Breast epithelium (tissue), 3 donors: ENCODE measurements at regions not wholly inside any gene's neighbourhood (a gene's known extent, or its start where the extent isn't known, plus 50 kb on each side); places are given as distances from the start of the nearest gene placed in this dataset.

Experiments
- POLR2A ChIP-seq: fragments of 450-650 bp; IDR thresholded peaks from one replicate; pipeline ENCODE4 v1.6.1; 2016; ENCODE audit warnings: antibody characterized with exemption, mild to moderate bottlenecking, moderate library complexity
- POLR2AphosphoS5 ChIP-seq, 3 donors: sonication (generic); formaldehyde crosslinking; IDR thresholded peaks; one replicate each; pipeline ENCODE4 v1.6.1; 2017; ENCODE audit warnings: antibody characterized with exemption in 3 of 3
- TF ChIP-seq, protein P1 (sequence below), 3 donors: fragments of 450-650 bp; IDR thresholded peaks; one replicate each; pipeline ENCODE4 v1.5.1; 2016 to 2017; ENCODE audit warnings: antibody characterized with exemption in 3 of 3, mild to moderate bottlenecking in 3 of 3, moderate library complexity in 3 of 3

DNA sequence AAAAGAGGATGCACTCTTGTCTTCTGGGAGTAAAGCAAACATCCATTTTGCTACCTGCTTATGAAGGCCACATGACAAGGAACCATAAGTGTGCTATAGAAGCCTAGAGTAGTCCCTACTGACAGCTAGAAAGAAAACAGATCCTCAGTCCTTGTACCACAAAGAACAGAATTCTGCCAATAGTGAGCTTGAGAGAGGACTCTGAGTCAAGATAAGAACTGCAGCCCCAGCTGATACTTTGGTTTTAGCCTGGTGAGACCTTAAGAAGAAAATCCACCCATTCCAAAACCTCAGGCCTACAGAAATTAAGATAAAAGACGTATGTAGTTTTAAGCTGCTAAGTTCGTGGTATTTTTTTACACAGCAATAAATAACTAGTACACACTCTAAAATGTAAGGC, 914.6 kb downstream of the PCDH19 start:
- TF ChIP-seq, protein P1, sequence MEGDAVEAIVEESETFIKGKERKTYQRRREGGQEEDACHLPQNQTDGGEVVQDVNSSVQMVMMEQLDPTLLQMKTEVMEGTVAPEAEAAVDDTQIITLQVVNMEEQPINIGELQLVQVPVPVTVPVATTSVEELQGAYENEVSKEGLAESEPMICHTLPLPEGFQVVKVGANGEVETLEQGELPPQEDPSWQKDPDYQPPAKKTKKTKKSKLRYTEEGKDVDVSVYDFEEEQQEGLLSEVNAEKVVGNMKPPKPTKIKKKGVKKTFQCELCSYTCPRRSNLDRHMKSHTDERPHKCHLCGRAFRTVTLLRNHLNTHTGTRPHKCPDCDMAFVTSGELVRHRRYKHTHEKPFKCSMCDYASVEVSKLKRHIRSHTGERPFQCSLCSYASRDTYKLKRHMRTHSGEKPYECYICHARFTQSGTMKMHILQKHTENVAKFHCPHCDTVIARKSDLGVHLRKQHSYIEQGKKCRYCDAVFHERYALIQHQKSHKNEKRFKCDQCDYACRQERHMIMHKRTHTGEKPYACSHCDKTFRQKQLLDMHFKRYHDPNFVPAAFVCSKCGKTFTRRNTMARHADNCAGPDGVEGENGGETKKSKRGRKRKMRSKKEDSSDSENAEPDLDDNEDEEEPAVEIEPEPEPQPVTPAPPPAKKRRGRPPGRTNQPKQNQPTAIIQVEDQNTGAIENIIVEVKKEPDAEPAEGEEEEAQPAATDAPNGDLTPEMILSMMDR (IDR thresholded peaks at IDR 0.05): no peak
- no peak for TF ChIP-seq POLR2A
- TF ChIP-seq POLR2AphosphoS5 (IDR thresholded peaks at IDR 0.05): no peak
